ENCODE measurements at regions not wholly inside any gene's neighbourhood (a gene's known extent, or its start where the extent isn't known, plus 50 kb on each side); places are given as distances from the start of the nearest gene placed in this dataset.

GRCh38 chr5:13478831-13479465 lies 465.5 kb downstream of the DNAH5 start:
- Mint-ChIP-seq H3K27ac (no peak overlapping the region), H3K36me3 (no peaks in the 10 kb centered on the region), H3K9me3 (peaks cover 0 to 4% of the 10 kb centered on the region in 2 donors), H3K27me3 (no peaks in the 10 kb centered on the region), H3K4me3 (no peak overlapping the region), H3K4me1 (no peaks in the 10 kb centered on the region)
- DNase-seq = no peak
- ATAC-seq (replicated peaks) = peak; percentile 36 to 67

GRCh38 chr5:13477118-13477737 lies 467.3 kb downstream of the DNAH5 start:
- Mint-ChIP-seq H3K27me3 (no peaks in the 10 kb centered on the region), H3K9me3 (peaks cover 0 to 5% of the 10 kb centered on the region in 2 donors), H3K4me3 (no peak overlapping the region), H3K27ac (no peak overlapping the region), H3K36me3 (no peaks in the 10 kb centered on the region), H3K4me1 (no peaks in the 10 kb centered on the region)
- DNase-seq (no peak), ATAC-seq (replicated peaks) (no peak)

- H3K36me3 Mint-ChIP-seq = no peaks in the 10 kb centered on the region
- peaks cover 3 to 7% of the 10 kb centered on the region in 2 donors for H3K9me3 Mint-ChIP-seq
- ATAC-seq (replicated peaks) (no peak), DNase-seq (no peak)
- no peak overlapping the region for H3K27ac Mint-ChIP-seq
- no peaks in the 10 kb centered on the region for H3K4me1 Mint-ChIP-seq
- no peak overlapping the region for H3K4me3 Mint-ChIP-seq
- no peaks in the 10 kb centered on the region for H3K27me3 Mint-ChIP-seq
These were observed 471.6 kb downstream of the DNAH5 start for GRCh38 chr5:13472842-13473241.

GRCh38 chr5:13470975-13471374 lies 473.5 kb downstream of the DNAH5 start:
- no peak overlapping the region for H3K4me3 Mint-ChIP-seq
- no peaks in the 10 kb centered on the region for H3K27me3 Mint-ChIP-seq
- no peak for ATAC-seq (replicated peaks)
- DNase-seq = no peak
- no peak overlapping the region for H3K27ac Mint-ChIP-seq
- no peaks in the 10 kb centered on the region for H3K36me3 Mint-ChIP-seq
- H3K9me3 Mint-ChIP-seq = peaks cover 3 to 10% of the 10 kb centered on the region in 2 donors
- H3K4me1 Mint-ChIP-seq = no peaks in the 10 kb centered on the region

- Mint-ChIP-seq H3K36me3 (no peaks in the 10 kb centered on the region), H3K27me3 (no peaks in the 10 kb centered on the region), H3K27ac (no peak overlapping the region), H3K4me1 (no peaks in the 10 kb centered on the region), H3K4me3 (no peak overlapping the region), H3K9me3 (peaks cover 3 to 10% of the 10 kb centered on the region in 2 donors)
- ATAC-seq (replicated peaks) (no peak), DNase-seq (no peak)
These were observed 474.2 kb downstream of the DNAH5 start for GRCh38 chr5:13470263-13470662.

- H3K27ac Mint-ChIP-seq = no peak overlapping the region
- H3K4me1 Mint-ChIP-seq = no peaks in the 10 kb centered on the region
- H3K4me3 Mint-ChIP-seq = no peak overlapping the region
- no peaks in the 10 kb centered on the region for H3K36me3 Mint-ChIP-seq
- H3K9me3 Mint-ChIP-seq = peaks cover 3 to 5% of the 10 kb centered on the region in 2 donors
- DNase-seq (no peak), ATAC-seq (replicated peaks) (no peak)
- H3K27me3 Mint-ChIP-seq = no peaks in the 10 kb centered on the region
These were observed 479.8 kb downstream of the DNAH5 start for GRCh38 chr5:13464532-13465193.

- H3K27me3 Mint-ChIP-seq = no peaks in the 10 kb centered on the region
- H3K4me3 Mint-ChIP-seq = no peak overlapping the region
- DNase-seq (no peak), ATAC-seq (replicated peaks) (no peak)
- H3K27ac Mint-ChIP-seq = no peak overlapping the region
- H3K4me1 Mint-ChIP-seq = no peaks in the 10 kb centered on the region
- peaks cover 0 to 5% of the 10 kb centered on the region in 2 donors for H3K9me3 Mint-ChIP-seq
- H3K36me3 Mint-ChIP-seq = no peaks in the 10 kb centered on the region
These were observed 483.9 kb downstream of the DNAH5 start for GRCh38 chr5:13460587-13460986.

- Mint-ChIP-seq H3K9me3 (peaks cover 3 to 5% of the 10 kb centered on the region in 2 donors), H3K27me3 (no peaks in the 10 kb centered on the region), H3K4me3 (no peak overlapping the region), H3K27ac (no peak overlapping the region), H3K36me3 (no peaks in the 10 kb centered on the region), H3K4me1 (no peaks in the 10 kb centered on the region)
- no peak for ATAC-seq (replicated peaks)
- DNase-seq = no peak
These were observed 490.4 kb downstream of the DNAH5 start for GRCh38 chr5:13454050-13454449.

GRCh38 chr5:13448843-13449242 lies 495.6 kb downstream of the DNAH5 start:
- no peak overlapping the region for H3K4me3 Mint-ChIP-seq

GRCh38 chr5:13439430-13439829 lies 505.1 kb downstream of the DNAH5 start:
- Mint-ChIP-seq H3K4me1 (no peaks in the 10 kb centered on the region), H3K27ac (no peak overlapping the region), H3K36me3 (no peaks in the 10 kb centered on the region), H3K9me3 (peaks cover 0 to 4% of the 10 kb centered on the region in 2 donors), H3K4me3 (no peak overlapping the region), H3K27me3 (no peaks in the 10 kb centered on the region)
- DNase-seq (no peak), ATAC-seq (replicated peaks) (no peak)

More at GRCh38 chr5:13448843-13449242, 495.6 kb downstream of the DNAH5 start:
- H3K27ac Mint-ChIP-seq = no peak overlapping the region
- no peaks in the 10 kb centered on the region for H3K4me1 Mint-ChIP-seq
- DNase-seq = no peak
- ATAC-seq (replicated peaks) = no peak
- no peaks in the 10 kb centered on the region for H3K27me3 Mint-ChIP-seq
- H3K36me3 Mint-ChIP-seq = no peaks in the 10 kb centered on the region
- peaks cover 0 to 4% of the 10 kb centered on the region in 2 donors for H3K9me3 Mint-ChIP-seq

- Mint-ChIP-seq H3K27ac (no peak overlapping the region), H3K9me3 (peaks cover 4% of the 10 kb centered on the region in 2 donors), H3K36me3 (no peaks in the 10 kb centered on the region), H3K27me3 (no peaks in the 10 kb centered on the region), H3K4me1 (no peaks in the 10 kb centered on the region), H3K4me3 (no peak overlapping the region)
- ATAC-seq (replicated peaks) (no peak), DNase-seq (no peak)
These were observed 516.5 kb downstream of the DNAH5 start for GRCh38 chr5:13427827-13428557.

- Mint-ChIP-seq H3K27me3 (no peaks in the 10 kb centered on the region), H3K9me3 (peaks cover 4 to 10% of the 10 kb centered on the region in 2 donors), H3K4me3 (no peak overlapping the region), H3K4me1 (no peaks in the 10 kb centered on the region), H3K36me3 (no peaks in the 10 kb centered on the region), H3K27ac (no peak overlapping the region)
- no peak for DNase-seq
- ATAC-seq (replicated peaks) = peak in 1 of 2 donors; percentile 12
These were observed 532.4 kb downstream of the DNAH5 start for GRCh38 chr5:13412040-13412595.

GRCh38 chr5:13408616-13409015 lies 535.9 kb downstream of the DNAH5 start:
- H3K27ac Mint-ChIP-seq = no peak overlapping the region
- no peaks in the 10 kb centered on the region for H3K36me3 Mint-ChIP-seq
- DNase-seq = no peak
- peaks cover 4 to 13% of the 10 kb centered on the region in 2 donors for H3K9me3 Mint-ChIP-seq
- no peak for ATAC-seq (replicated peaks)
- no peaks in the 10 kb centered on the region for H3K27me3 Mint-ChIP-seq
- H3K4me3 Mint-ChIP-seq = no peak overlapping the region
- no peaks in the 10 kb centered on the region for H3K4me1 Mint-ChIP-seq

GRCh38 chr5:13403351-13403750 lies 541.1 kb downstream of the DNAH5 start:
- Mint-ChIP-seq H3K36me3 (no peaks in the 10 kb centered on the region), H3K4me1 (no peaks in the 10 kb centered on the region), H3K9me3 (peaks cover 0 to 9% of the 10 kb centered on the region in 2 donors), H3K4me3 (no peak overlapping the region), H3K27ac (no peak overlapping the region), H3K27me3 (no peaks in the 10 kb centered on the region)
- ATAC-seq (replicated peaks) = peak; percentile 36 to 39
- DNase-seq = no peak
